Skin epidermis (tissue), 12 donors: ENCODE measurements at regions not wholly inside any gene's neighbourhood (a gene's known extent, or its start where the extent isn't known, plus 50 kb on each side); places are given as distances from the start of the nearest gene placed in this dataset.
"Not testable (repeated sequence)": the region's sequence is repeated elsewhere in the genome, so short reads cannot be mapped to it uniquely, and the experiment has no call there.

Source experiments
- H3K27ac ChIP-seq, 21 experiments: fragments of 200-600 bp; sonication (generic) in 11 of 21; one replicate each; pipeline ENCODE4 v1.5.0; 2020; ENCODE audit warnings: mild to moderate bottlenecking in 3 of 21, inconsistent platforms in 2 of 21, moderate library complexity in 2 of 21
- H3K4me3 ChIP-seq, 7 experiments: fragments of 200-600 bp; sonication (generic) in 2 of 7; one replicate each; pipeline ENCODE4 v1.5.0; 2020; ENCODE audit warnings: inconsistent platforms in 2 of 7, mild to moderate bottlenecking in 2 of 7, moderate library complexity in 1 of 7

DNA sequence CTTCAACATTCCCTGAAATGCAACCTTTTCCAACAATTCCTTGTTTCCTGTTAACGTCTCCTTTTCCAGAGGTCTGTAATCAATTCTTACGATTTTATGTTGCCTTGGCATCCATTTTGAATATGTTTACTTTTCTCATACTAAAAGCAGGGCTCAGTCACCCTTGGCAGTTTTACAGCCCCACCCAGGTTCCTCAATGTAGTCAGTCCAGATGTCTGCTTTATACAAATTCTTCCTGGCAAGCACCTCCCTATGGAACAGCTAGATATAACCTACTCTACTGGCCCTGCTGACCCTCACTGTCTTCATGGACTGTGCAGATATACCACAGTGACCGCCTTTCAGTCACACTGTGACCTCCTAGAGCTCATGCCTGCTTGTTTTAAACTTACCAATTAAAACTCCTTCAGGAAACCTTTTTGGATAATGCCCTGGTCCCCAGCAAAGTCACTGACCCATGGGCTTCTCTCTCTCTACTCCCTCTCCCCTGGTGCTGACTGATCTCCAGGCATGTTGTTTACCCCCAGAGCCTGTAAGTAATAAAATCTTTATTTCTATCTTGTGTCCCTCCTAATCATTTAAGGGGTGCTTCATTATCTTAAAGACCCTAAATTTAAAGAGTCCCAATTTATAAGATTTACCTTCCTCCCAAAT, 147.1 kb upstream of the STEAP1 start:
- H3K27ac ChIP-seq: no peak overlapping the region
- H3K4me3 ChIP-seq: no peak overlapping the region

DNA sequence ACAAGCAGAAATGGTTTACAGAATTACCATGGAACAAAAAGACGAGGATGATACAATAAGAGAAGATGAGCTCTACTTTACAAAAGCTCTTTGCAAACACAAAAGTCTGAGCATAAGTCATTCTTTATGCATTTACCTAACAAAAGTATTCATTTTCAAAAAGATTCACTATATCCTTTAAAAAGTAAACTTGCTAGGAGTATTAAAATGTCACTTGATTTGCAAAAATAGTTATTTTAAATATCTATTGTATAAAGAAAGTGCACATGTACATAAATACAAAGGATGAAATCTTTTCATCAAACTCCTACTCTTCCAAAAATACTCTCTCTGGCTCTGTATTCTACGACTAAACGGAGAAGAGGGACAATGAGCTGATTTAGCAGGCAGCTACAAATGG, 146.4 kb upstream of the STEAP1 start:
- H3K27ac ChIP-seq: no peak overlapping the region
- no peak overlapping the region for H3K4me3 ChIP-seq

DNA sequence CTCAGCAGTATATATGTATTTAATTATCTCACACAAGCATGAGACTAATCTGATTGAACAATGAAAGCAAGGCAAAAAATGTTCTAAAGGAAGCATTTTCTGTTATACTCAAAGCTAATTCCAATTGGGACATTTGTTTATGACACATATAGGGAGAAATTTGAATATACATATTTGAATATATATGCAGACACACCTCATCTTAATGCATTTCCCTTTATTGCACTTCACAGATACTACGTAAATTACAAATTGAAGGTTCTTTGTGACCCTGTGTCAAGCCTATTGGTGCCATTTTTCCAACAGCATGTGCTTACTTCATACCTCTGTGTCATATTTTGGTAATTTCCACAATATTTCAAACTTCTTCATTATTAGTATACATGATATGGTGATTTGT, 132.1 kb upstream of the STEAP1 start:
- no peak overlapping the region for H3K27ac ChIP-seq
- no peak overlapping the region for H3K4me3 ChIP-seq

DNA sequence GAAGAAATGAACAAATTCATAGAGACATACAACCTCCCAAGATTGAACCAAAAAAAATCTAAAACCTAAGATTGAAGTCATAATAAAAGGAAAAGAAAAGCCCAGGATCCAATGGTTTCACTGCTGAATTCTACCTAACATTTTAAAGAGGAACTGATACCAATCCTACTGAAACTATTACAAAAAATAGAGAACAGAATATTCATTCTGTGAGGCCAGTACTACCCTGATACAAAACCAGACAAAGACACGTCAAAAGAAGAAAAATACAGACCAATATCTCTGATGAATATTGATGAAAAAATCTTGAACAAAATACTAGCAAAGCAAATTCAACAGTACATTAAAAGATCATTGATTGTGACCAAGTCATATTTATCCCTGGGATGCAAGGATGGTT, 128.5 kb upstream of the STEAP1 start:
- no peak overlapping the region for H3K4me3 ChIP-seq
- no peak overlapping the region for H3K27ac ChIP-seq

DNA sequence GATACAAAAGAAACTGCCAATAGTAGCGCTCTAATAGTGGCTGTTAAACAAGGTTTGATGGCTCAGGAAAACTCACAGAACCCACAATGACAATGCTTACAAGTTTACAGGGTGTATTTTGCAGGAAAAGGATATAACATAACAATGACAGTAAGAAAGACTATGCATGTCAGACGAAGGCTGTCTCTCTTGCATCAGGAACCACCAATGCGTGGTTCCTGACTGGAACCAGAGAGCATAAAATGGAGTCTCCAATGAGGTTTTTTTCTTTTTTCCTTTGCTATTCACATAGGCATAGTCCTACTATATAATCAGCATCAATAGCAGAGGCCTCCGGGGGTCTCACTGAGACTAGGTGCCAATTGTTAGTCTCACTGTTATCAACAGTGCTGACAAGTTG, 120.4 kb upstream of the STEAP1 start:
- Histone ChIP-seq H3K27ac (no peak overlapping the region), H3K4me3 (no peak overlapping the region)

DNA sequence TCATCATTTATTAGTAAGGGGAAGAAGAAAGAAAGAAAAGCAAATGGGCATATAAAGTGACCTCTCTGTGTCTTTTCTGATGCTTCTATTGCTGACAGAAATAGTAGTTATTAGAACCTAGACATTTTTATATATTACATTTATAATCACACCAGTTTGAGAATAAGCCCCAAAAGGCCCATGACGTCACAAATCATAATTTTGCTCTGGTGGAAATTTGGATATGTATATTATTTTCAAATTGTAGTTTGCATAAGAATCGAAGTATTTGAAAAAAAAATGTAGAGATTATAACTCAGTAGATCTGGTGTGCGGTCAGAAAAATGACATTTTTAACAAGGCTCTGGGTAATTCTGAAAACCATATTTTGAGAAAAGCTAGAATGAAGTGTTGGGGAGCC, 101.2 kb upstream of the STEAP1 start:
- Histone ChIP-seq H3K4me3 (no peak overlapping the region), H3K27ac (no peak overlapping the region)

DNA sequence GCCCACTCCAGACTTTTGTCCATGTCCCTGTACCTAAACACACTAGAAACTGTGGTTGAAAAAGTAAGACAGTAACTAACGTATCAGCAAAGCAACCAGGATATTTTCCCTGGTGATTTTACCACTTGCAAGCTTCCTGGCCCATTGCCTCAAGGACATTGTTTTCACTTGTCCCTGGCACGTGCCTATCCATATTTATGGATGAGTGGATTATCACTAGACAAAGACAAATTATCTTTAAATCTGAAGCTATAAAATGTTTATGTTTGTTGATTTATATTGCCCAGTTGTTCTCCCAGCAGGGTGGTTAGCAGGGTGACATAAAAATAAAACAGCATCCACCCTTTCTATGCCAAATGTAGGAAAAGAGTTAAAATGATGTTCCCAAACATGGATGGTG, 93.2 kb upstream of the STEAP1 start:
- H3K27ac ChIP-seq: no peak overlapping the region
- no peak overlapping the region for H3K4me3 ChIP-seq

DNA sequence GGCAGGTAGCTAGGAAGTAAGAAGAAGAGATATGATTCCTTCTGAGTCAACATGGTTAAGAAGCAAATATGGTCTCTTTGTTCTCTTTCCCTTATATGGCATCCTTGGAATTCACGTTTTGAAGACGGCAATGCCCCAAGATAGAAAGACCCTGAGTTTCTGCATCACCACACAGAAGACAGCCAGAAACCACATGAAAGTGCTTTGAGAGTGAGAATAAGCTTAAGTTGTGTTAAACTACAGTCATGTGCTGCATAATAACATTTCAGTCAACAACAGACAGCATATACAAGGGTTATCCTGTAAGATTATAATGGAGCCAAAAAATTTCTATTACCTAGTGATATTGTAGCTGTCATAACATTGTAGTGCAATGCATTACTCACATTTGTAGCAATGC, 89.9 kb upstream of the STEAP1 start:
- Histone ChIP-seq H3K4me3 (no peak overlapping the region), H3K27ac (no peak overlapping the region)

DNA sequence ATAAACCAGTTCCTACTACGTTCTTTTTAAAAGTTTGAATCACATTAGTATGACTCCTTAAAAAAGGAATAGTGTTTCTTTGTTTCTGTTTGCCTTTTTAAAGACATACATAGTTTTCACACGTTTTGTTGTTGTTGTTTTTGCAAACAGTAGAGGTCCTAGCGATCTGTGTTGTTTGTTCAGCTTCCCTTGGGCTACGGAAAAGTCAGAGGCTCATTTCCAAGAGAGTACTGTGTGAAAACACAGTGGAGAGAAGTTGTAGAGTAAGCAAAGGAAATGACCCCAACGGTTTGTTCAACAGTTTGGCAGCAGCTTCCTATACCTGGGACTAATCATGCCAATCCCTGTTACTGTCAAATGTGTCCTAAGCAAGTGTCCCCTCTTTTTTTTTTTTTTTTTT, 87.1 kb upstream of the STEAP1 start:
- no peak overlapping the region for H3K27ac ChIP-seq

DNA sequence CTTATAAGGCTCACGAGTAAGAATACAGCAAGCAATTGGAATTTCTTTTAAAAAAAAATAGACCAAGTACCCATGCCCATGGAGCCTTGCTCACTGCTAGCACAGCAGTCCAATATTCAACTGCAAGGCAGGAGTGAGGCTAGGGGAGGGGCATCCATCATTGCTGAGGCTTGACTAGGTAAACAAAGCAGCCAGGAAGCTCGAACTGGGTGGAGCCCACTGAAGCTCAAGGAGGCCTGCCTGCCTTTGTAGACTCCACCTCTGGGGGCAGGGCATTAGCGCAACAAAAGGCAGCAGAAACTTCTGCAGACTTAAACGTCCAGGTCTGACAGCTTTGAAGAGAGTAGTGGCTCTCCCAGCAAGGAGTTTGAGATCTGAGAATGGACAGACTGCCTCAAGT, 84.0 kb upstream of the STEAP1 start:
- not testable (repeated sequence) for H3K4me3 ChIP-seq, H3K27ac ChIP-seq

More for the DNA sequence above, 87.1 kb upstream of the STEAP1 start:
- no peak overlapping the region for H3K4me3 ChIP-seq

DNA sequence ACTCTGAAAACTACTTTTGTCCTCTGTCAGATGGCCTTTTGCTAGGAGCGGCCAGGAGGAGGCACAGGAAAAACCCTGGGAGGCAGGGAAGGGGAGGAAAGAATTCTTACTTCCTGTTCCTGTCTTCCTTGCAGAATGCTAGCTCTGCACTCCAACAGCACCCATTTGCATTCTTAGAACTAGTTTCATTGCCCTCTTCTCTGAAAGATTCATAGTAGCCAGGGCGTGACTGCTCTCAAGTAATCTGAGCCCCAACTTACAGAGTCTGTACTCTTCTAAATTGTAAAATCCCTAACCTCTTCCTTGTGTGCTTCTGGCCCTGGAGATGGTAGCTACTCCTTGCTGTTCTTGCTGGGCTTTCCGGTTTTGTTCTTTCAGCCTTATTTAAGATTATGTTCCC, 75.3 kb upstream of the STEAP1 start:
- H3K27ac ChIP-seq: no peak overlapping the region
- H3K4me3 ChIP-seq: no peak overlapping the region

DNA sequence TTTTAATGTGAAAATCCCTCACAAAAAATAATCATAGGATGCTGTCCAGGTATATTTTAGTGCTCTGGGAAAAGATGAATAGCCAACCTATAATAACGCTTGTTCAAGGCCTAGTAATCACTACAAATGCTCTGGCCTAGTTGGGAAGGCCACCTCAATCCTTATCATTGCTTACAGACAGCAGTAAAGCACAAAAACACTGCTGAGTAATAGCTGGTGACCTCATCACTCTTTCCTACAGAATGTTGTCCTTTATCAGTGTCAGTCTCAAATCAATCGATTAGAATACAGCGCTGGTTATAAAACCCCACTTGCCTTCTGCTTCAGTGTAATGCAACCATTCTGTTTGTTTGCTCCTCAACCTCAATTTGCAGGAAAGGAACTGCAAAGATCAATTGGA, 72.6 kb upstream of the STEAP1 start:
- H3K27ac ChIP-seq: no peak overlapping the region
- no peak overlapping the region for H3K4me3 ChIP-seq

DNA sequence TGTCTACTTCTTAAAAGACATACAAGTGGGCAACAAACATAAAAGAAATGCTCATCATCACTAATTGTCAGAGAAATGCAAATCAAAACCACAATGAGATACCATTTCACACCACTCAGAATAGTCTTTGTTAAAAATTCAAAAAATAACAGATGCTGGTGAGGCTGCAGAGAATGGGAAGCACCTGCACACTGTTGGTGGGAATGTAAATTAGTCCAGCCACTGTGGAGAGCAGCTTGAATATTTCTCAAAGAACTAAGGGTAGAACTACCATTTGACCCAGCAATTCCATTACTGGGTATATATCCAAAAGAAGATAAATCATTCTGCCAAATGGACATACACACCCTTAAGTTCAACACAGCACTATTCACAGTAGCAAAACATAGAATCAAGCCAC, 61.8 kb upstream of the STEAP1 start:
- Histone ChIP-seq H3K27ac (no peak overlapping the region), H3K4me3 (no peak overlapping the region)

DNA sequence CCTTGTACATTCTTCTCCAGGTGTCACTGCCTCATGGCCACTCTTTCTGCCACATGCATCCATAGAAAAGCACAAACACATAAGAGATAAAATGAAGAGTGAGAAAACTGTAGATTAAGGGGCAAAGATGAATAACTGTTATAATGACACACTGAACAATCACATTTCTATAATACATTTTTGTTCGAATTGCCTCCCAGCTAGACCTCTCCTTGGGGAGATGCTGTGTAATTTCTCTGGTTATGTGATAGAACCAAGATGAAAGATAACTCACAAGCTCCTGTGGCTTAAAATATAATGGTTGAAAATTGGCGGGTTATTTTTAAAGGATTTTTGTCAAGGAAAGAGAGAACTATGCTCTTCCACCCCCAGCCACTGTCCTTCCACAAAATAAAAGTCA, 60.2 kb upstream of the STEAP1 start:
- Histone ChIP-seq H3K27ac (no peak overlapping the region), H3K4me3 (no peak overlapping the region)
